ENCODE measurements at regions not wholly inside any gene's neighbourhood (a gene's known extent, or its start where the extent isn't known, plus 50 kb on each side); places are given as distances from the start of the nearest gene placed in this dataset.

GRCh38 chr4:123327846-123328429, 68.7 kb upstream of the SPRY1 start:
- Mint-ChIP-seq H3K9me3 (ENCODE audit: low read depth) (peaks cover 23% of the 10 kb centered on the region), H3K27ac (no peak overlapping the region), H3K36me3 (peaks cover 7% of the 10 kb centered on the region), H3K27me3 (no peaks in the 10 kb centered on the region), H3K4me1 (ENCODE audit: low read depth) (peaks cover 1% of the 10 kb centered on the region), H3K4me3 (no peak overlapping the region)

DNA sequence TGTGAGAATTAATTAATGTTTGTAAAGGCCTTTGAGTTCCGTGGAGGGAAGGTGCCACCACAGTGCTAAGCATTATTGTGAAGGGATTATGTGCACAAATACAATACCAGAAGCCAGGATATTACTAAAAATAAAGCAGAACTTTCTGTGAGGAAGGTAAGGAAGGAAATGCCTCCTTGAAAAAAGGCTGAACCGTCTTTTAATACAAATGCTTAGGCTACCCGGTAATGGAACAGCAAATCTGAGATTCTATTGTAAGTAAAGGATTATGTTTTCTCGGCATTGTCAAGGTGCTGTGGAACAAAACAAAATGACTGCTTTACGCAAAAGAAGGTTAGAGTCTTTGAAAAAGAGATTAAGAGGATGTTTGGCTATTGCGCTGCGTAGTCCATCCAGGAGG, 57.9 kb upstream of the SPRY1 start:
- Mint-ChIP-seq H3K9me3 (ENCODE audit: low read depth) (peaks cover 4% of the 10 kb centered on the region), H3K27me3 (peaks cover 12% of the 10 kb centered on the region), H3K4me1 (ENCODE audit: low read depth) (no peaks in the 10 kb centered on the region), H3K27ac (no peak overlapping the region), H3K4me3 (no peak overlapping the region), H3K36me3 (no peaks in the 10 kb centered on the region)

DNA sequence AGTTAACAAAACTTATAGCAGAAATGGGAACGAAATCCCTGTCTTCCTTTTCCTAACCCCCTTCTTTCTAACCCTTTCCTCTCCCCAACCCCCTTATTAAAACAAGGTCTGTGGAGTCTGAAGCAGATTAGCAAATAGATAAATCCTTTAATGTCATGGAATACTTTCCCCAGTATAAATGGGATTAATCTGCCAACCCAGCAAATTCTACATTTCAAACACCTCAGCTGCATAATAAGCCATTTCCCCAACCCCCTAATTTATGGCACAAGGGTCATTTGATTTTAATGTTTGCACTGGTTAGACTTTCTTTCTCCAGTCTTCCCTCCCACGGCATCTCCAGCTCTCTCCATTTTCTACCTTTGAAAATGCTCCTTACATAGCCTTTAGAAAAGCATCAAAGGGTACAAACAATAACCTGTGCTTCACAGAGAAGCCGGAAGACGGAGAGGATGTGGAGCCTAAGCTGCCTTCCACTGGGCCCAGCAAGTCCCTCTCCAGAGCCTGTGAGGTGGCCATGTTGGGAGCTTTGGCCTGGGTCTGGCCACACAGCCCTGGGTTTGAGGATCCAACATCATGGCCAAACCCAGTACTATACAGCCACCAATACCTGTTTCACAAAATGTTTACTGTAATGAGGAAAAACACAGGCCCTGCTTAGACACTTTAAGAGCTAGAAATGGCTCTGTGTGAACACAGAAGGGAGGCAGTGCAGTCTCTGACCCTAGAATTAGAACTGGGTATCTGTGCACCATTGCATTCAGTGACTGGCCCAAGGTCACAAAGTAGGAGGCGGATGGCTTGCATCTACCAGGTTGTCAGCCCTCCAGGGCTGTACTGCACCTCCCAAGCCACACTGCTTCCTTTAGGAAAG, 56.9 kb upstream of the SPRY1 start:
- Mint-ChIP-seq H3K27me3 (peaks cover 8% of the 10 kb centered on the region), H3K36me3 (no peaks in the 10 kb centered on the region), H3K4me1 (ENCODE audit: low read depth) (no peaks in the 10 kb centered on the region), H3K27ac (no peak overlapping the region), H3K9me3 (ENCODE audit: low read depth) (no peaks in the 10 kb centered on the region), H3K4me3 (no peak overlapping the region)

GRCh38 chr4:123340381-123340701, 56.3 kb upstream of the SPRY1 start:
- peaks cover 6% of the 10 kb centered on the region for H3K27me3 Mint-ChIP-seq
- no peaks in the 10 kb centered on the region for H3K4me1 Mint-ChIP-seq (ENCODE audit: low read depth)
- H3K27ac Mint-ChIP-seq, result no peak overlapping the region
- H3K36me3 Mint-ChIP-seq, result no peaks in the 10 kb centered on the region
- H3K9me3 Mint-ChIP-seq (ENCODE audit: low read depth), result no peaks in the 10 kb centered on the region
- no peak overlapping the region for H3K4me3 Mint-ChIP-seq

GRCh38 chr4:123342498-123342897, 54.1 kb upstream of the SPRY1 start:
- no peaks in the 10 kb centered on the region for H3K4me1 Mint-ChIP-seq (ENCODE audit: low read depth)
- no peaks in the 10 kb centered on the region for H3K9me3 Mint-ChIP-seq (ENCODE audit: low read depth)
- H3K27me3 Mint-ChIP-seq, result peaks cover 3% of the 10 kb centered on the region
- no peak overlapping the region for H3K27ac Mint-ChIP-seq
- H3K36me3 Mint-ChIP-seq, result no peaks in the 10 kb centered on the region
- no peak overlapping the region for H3K4me3 Mint-ChIP-seq

GRCh38 chr4:123343400-123344041, 53.1 kb upstream of the SPRY1 start:
- Mint-ChIP-seq H3K4me3 (no peak overlapping the region), H3K9me3 (ENCODE audit: low read depth) (no peaks in the 10 kb centered on the region), H3K4me1 (ENCODE audit: low read depth) (no peaks in the 10 kb centered on the region), H3K36me3 (no peaks in the 10 kb centered on the region), H3K27me3 (peaks cover 3% of the 10 kb centered on the region), H3K27ac (no peak overlapping the region)

- H3K9me3 Mint-ChIP-seq (ENCODE audit: low read depth), result no peaks in the 10 kb centered on the region
- H3K4me1 Mint-ChIP-seq (ENCODE audit: low read depth), result no peaks in the 10 kb centered on the region
- H3K4me3 Mint-ChIP-seq, result no peak overlapping the region
- no peak overlapping the region for H3K27ac Mint-ChIP-seq
- no peaks in the 10 kb centered on the region for H3K36me3 Mint-ChIP-seq
- peaks cover 2% of the 10 kb centered on the region for H3K27me3 Mint-ChIP-seq
Observed at GRCh38 chr4:123345137-123345934, 51.3 kb upstream of the SPRY1 start.

DNA sequence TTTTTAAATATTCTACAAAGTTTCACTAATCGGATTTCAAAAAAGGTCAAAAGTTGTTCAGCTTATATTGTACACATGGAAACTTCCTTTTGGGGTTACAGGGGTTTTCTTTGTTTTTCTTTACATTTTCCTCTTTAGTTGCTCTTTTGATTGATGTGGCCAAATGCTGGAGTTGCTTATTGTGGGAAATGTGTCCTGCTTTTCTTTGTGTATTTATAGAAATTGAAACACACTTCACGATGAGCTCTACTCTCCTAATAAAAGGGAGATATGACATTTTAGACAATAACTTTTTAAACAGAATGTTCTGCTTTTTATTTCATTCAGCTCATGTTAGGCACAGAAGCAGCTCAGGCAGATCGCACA, 50.7 kb upstream of the SPRY1 start:
- H3K4me3 Mint-ChIP-seq, result no peak overlapping the region
- no peak overlapping the region for H3K27ac Mint-ChIP-seq
- H3K9me3 Mint-ChIP-seq (ENCODE audit: low read depth), result no peaks in the 10 kb centered on the region
- no peaks in the 10 kb centered on the region for H3K4me1 Mint-ChIP-seq (ENCODE audit: low read depth)
- H3K27me3 Mint-ChIP-seq, result peaks cover 2% of the 10 kb centered on the region
- H3K36me3 Mint-ChIP-seq, result no peaks in the 10 kb centered on the region

DNA sequence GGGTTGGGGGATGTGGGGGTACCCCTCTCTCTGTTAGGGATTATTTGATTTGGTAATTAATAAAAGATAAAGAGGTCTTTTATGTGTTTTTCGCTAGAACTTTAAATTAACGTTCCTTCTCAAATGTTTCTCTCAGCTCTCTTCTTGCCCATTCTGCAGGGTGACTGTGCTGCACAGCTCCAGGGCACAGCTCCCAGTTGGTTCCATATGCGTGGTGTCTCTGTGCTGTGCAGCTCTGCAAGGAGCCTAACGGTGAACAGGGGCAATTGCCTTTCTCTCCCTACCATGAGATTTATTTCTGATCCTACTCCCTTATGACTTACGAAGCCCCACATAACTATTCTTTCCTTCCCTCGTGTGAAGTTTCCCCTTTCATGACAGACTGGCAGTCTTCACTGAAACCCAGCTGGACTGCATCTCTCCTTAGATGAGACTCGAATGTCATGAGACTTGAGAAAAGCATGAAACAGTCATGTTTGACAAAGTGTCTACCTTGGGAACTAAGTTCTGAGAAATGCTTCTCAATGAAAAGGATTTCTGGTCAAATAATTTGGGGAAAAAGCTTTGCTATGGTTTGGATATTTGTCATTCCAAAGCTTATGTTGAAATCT, 50.2 kb upstream of the SPRY1 start:
- peaks cover 2% of the 10 kb centered on the region for H3K27me3 Mint-ChIP-seq
- no peaks in the 10 kb centered on the region for H3K9me3 Mint-ChIP-seq (ENCODE audit: low read depth)
- no peaks in the 10 kb centered on the region for H3K4me1 Mint-ChIP-seq (ENCODE audit: low read depth)
- no peaks in the 10 kb centered on the region for H3K36me3 Mint-ChIP-seq
- no peak overlapping the region for H3K4me3 Mint-ChIP-seq
- no peak overlapping the region for H3K27ac Mint-ChIP-seq

Data from activated naive CD8-positive, alpha-beta T cell (primary cell).